Loucy (cell line): ENCODE measurements at regions not wholly inside any gene's neighbourhood (a gene's known extent, or its start where the extent isn't known, plus 50 kb on each side); places are given as distances from the start of the nearest gene placed in this dataset.

Experiments
- H2AFZ ChIP-seq: fragments of 200-600 bp; sonication (generic); 2 replicates; pipeline ENCODE4 v1.6.0; 2016; ENCODE audit warnings: antibody characterized with exemption, mild to moderate bottlenecking, low read length, moderate library complexity
- H3F3A ChIP-seq: fragments of 200-600 bp; 2 replicates; pipeline ENCODE4 v1.6.0; 2016; ENCODE audit warnings: antibody characterized with exemption, low read depth, mild to moderate bottlenecking
- H3K27me3 ChIP-seq: fragments of 200-600 bp; sonication (generic); 2 replicates; pipeline ENCODE4 v1.6.1; 2014; ENCODE audit warnings: low read length, mild to moderate bottlenecking; ENCODE audit not compliant: insufficient read depth, poor library complexity, severe bottlenecking
- H3K36me3 ChIP-seq: fragments of 200-600 bp; sonication (generic); 2 replicates; pipeline ENCODE4 v1.6.1; 2016; ENCODE audit warnings: low read length; ENCODE audit not compliant: insufficient read depth
- H3K4me1 ChIP-seq: fragments of 200-600 bp; sonication (generic); 2 replicates; pipeline ENCODE4 v1.5.1; 2014; ENCODE audit warnings: low read length, mild to moderate bottlenecking; ENCODE audit not compliant: insufficient read depth, poor library complexity, severe bottlenecking
- H3K4me2 ChIP-seq: fragments of 200-600 bp; sonication (generic); 2 replicates; pipeline ENCODE4 v1.6.0; 2014; ENCODE audit warnings: antibody characterized with exemption, low read length, low read depth, mild to moderate bottlenecking; ENCODE audit not compliant: poor library complexity, severe bottlenecking
- H3K4me3 ChIP-seq: fragments of 200-600 bp; sonication (generic); 2 replicates; pipeline ENCODE4 v1.5.1; 2014; ENCODE audit warnings: low read length, mild to moderate bottlenecking, mixed read lengths; ENCODE audit not compliant: poor library complexity, severe bottlenecking
- H3K79me2 ChIP-seq: fragments of 200-600 bp; sonication (generic); 2 replicates; pipeline ENCODE4 v1.6.1; 2014; ENCODE audit warnings: low read length; ENCODE audit not compliant: insufficient read depth
- H3K9ac ChIP-seq: fragments of 200-600 bp; sonication (generic); 2 replicates; pipeline ENCODE4 v1.6.0; 2014; ENCODE audit warnings: mild to moderate bottlenecking, low read depth, low read length, moderate library complexity; ENCODE audit not compliant: poor library complexity, severe bottlenecking
- H3K9me2 ChIP-seq: fragments of 200-600 bp; sonication (generic); replicated peaks from 2 replicates; pipeline ENCODE4 v1.6.1; 2016; ENCODE audit warnings: low read depth, low read length, mixed read lengths
- H3K9me3 ChIP-seq: fragments of 200-600 bp; sonication (generic); 2 replicates; pipeline ENCODE4 v1.6.1; 2014; ENCODE audit warnings: mild to moderate bottlenecking, antibody characterized with exemption, low read length, low read depth; ENCODE audit not compliant: insufficient read depth
- H4K20me1 ChIP-seq: fragments of 200-600 bp; sonication (generic); 2 replicates; pipeline ENCODE4 v1.6.0; 2014; ENCODE audit warnings: antibody characterized with exemption, low read length, mild to moderate bottlenecking; ENCODE audit not compliant: insufficient read depth, poor library complexity, severe bottlenecking
- EZH2phosphoT487 ChIP-seq: fragments of 200-600 bp; IDR thresholded peaks from 2 replicates; pipeline ENCODE4 v1.6.1; 2018; ENCODE audit warnings: antibody characterized with exemption, mild to moderate bottlenecking, moderate library complexity, borderline replicate concordance
- TF ChIP-seq, protein P1 (sequence below): fragments of 200-600 bp; sonication (generic); conservative IDR thresholded peaks from 2 replicates; pipeline ENCODE4 v1.5.1; 2014; ENCODE audit warnings: mild to moderate bottlenecking, antibody characterized with exemption, low read length

DNA sequence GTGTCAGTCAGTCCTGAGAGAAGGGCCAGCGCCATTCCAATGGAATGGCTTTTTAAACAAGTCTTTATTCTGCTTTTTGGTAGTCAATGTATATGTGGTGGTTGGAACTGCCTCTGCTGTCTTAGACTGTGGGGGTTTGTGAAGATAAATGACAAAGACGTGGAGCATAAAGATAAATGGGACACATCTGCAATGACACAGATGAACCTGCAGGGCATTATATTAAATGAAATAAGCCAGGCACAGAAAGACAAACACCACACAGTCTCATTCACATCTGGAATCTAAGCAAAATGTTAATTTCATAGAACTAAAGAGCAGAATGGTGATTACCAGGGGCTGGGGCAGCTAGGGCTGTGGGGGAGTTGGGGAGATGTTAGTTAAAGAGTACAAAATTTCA, 912.8 kb upstream of the MAN1A1 start:
- TF ChIP-seq, protein P1, sequence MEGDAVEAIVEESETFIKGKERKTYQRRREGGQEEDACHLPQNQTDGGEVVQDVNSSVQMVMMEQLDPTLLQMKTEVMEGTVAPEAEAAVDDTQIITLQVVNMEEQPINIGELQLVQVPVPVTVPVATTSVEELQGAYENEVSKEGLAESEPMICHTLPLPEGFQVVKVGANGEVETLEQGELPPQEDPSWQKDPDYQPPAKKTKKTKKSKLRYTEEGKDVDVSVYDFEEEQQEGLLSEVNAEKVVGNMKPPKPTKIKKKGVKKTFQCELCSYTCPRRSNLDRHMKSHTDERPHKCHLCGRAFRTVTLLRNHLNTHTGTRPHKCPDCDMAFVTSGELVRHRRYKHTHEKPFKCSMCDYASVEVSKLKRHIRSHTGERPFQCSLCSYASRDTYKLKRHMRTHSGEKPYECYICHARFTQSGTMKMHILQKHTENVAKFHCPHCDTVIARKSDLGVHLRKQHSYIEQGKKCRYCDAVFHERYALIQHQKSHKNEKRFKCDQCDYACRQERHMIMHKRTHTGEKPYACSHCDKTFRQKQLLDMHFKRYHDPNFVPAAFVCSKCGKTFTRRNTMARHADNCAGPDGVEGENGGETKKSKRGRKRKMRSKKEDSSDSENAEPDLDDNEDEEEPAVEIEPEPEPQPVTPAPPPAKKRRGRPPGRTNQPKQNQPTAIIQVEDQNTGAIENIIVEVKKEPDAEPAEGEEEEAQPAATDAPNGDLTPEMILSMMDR = no peak
- TF ChIP-seq EZH2phosphoT487 = no peak
- Histone ChIP-seq H3F3A (no peaks in the 10 kb centered on the region), H4K20me1 (no peaks in the 10 kb centered on the region), H3K9me2 (no peaks in the 10 kb centered on the region), H3K4me1 (no peaks in the 10 kb centered on the region), H3K79me2 (no peaks in the 10 kb centered on the region), H3K9me3 (no peaks in the 10 kb centered on the region), H3K4me3 (no peak overlapping the region), H2AFZ (no peak overlapping the region), H3K4me2 (no peak overlapping the region), H3K27me3 (no peaks in the 10 kb centered on the region), H3K9ac (no peak overlapping the region), H3K36me3 (no peaks in the 10 kb centered on the region)

DNA sequence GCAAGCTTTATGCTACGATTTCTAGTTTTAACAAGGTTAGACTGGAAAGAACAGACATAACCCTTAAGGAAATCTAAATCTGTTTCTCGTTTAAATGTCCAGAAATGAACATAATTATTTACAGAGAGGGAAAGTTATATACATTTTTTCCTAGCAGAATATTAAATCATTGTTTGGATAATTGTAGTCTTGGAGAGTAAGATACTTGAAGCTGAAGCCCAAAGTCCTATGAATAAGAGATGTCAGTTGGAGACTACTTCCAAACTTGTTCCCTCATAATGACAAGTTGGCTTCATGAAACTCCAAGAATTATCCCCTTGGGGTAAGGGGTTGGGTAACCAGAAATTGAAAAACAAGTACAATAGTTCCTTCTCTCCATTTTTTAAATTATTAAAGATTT, 911.1 kb upstream of the MAN1A1 start:
- TF ChIP-seq, protein P1 = no peak
- TF ChIP-seq EZH2phosphoT487 = no peak
- Histone ChIP-seq H2AFZ (no peak overlapping the region), H3K4me1 (no peaks in the 10 kb centered on the region), H4K20me1 (no peaks in the 10 kb centered on the region), H3K9me2 (no peaks in the 10 kb centered on the region), H3K79me2 (no peaks in the 10 kb centered on the region), H3K4me3 (no peak overlapping the region), H3K9ac (no peak overlapping the region), H3K27me3 (no peaks in the 10 kb centered on the region), H3F3A (no peaks in the 10 kb centered on the region), H3K36me3 (no peaks in the 10 kb centered on the region), H3K4me2 (no peak overlapping the region), H3K9me3 (no peaks in the 10 kb centered on the region)

DNA sequence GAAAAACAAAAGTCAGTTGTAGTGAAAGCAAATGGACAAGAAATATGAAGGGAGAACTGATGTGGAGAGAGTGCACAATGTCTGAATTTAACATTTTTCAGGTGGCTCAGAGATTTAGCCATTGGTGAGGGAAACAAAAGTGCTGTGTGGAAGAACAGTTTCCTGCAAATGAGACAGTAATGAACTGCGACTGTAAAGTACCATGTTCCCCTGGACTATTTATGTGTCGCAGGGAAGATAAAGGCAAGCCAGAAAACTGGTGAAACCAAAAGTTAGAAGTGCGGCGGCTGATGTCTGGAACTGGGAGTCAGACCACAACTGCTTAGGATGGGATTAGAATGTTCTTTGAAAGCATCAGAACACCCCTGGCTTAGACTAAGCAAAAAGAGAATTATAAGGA, 905.1 kb upstream of the MAN1A1 start:
- Histone ChIP-seq H3K9ac (no peak overlapping the region), H3K27me3 (no peaks in the 10 kb centered on the region), H3K4me1 (no peaks in the 10 kb centered on the region), H3K9me2 (no peaks in the 10 kb centered on the region), H3K9me3 (no peaks in the 10 kb centered on the region), H3K4me2 (no peak overlapping the region), H3K36me3 (no peaks in the 10 kb centered on the region), H3K79me2 (no peaks in the 10 kb centered on the region), H3F3A (no peaks in the 10 kb centered on the region), H4K20me1 (no peaks in the 10 kb centered on the region), H2AFZ (no peak overlapping the region), H3K4me3 (no peak overlapping the region)
- TF ChIP-seq, protein P1 = no peak
- TF ChIP-seq EZH2phosphoT487 = no peak
